ENCODE measurements at regions not wholly inside any gene's neighbourhood (a gene's known extent, or its start where the extent isn't known, plus 50 kb on each side); places are given as distances from the start of the nearest gene placed in this dataset.
A peak's percentile ranks its signal among the peaks of the same experiment; 100 is the strongest.

DNA sequence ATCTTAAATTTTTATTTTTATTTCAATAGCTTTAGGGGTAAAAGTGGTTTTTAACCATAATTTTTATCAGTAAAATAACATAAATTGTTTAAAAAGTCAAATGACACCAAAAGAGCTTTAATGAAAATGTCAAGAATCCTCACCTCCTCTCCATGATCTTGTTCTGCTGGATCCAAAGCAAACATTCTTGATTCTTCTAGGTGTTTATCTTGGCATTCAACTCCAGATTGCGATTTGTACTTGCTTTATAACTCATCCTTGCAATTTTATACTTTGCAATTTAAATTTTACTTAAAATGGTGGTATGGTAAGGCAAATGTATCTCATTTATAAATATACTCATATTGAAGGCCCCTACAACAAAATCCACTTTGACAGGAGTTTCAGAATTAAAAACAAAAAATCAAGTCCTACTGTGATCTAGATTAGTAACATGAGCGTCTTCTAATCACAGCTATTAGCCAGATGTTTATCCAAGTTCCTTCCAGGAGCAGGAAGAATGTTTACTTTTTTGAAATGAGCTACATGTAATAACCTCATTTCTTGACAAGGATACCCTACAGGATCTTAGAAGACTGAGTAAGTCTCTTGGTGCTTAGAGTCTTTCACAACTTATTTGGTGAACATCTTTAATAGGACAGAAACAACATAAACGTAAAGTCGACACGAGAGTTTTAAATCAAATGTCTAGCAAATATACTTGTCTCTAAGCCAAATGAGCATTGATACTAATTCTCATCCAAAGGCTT lies 72.4 kb upstream of the CARD18 start:
- DNase-seq (ENCODE audit: low spot score) (no peak), ATAC-seq (peak; percentile 48)
- intact Hi-C loops (cut with DNase I), result no loop called here

DNA sequence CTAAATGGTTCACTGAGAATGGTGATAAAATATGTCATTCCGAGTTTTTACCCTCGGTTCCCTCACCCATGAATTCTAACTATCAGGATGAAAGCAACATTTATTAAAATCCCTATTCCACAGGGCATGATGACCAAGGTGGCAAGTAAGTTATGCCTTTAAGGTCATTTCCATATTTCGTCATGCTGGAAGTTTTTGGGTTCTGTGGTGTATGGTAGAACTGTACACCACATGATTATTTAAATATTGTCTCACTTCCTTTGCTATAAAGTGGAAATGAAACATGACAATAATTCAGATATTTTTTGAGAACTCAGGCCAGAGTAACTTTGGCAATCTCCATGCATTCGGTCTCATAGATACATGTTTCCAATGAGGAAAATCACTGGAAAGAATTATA lies 68.5 kb upstream of the CARD18 start:
- DNase-seq (ENCODE audit: low spot score), result no peak
- ATAC-seq, result no peak
- intact Hi-C loops (cut with DNase I), result no loop called here

DNA sequence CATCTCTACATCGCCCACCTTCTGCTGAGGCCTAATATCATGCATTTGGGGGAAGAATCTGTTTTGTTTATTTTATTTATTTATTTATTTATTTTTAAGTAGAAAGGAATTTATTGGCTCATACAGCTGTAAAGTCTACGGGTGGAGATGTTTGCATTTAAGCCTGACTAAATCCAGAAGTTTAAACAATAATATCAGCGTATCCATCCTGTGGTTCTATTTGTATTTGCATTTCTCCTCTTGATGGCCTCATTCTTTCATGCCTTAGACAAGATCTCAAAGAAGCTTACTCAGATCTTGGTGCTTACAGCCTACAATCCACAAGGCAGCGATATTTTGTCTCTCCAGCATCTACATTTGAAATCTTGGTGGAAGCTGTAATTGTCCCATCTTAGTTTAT lies 67.1 kb upstream of the CARD18 start:
- ATAC-seq, result no peak
- no peak for DNase-seq (ENCODE audit: low spot score)
- intact Hi-C loops (cut with DNase I), result no loop called here

DNA sequence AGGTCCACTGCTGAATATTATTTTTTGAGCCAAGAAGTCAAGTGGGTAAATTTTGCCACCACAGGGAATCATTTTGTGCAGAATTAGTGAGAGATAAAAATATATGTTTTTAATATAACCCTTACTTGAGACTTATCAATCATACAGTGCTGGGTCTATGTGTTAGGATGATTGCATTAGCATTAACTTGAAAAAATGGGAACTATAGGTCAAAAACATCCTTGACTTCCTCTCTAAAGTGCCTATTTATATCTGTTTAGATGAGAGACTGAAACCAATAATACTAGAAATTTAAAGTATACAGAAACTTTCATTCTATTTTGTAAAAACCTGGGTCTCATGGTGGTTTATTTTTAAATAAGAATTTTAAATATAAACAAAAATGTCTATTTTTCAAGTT lies 65.1 kb upstream of the CARD18 start:
- intact Hi-C loops (cut with DNase I), result no loop called here
- ATAC-seq (no peak), DNase-seq (ENCODE audit: low spot score) (no peak)

DNA sequence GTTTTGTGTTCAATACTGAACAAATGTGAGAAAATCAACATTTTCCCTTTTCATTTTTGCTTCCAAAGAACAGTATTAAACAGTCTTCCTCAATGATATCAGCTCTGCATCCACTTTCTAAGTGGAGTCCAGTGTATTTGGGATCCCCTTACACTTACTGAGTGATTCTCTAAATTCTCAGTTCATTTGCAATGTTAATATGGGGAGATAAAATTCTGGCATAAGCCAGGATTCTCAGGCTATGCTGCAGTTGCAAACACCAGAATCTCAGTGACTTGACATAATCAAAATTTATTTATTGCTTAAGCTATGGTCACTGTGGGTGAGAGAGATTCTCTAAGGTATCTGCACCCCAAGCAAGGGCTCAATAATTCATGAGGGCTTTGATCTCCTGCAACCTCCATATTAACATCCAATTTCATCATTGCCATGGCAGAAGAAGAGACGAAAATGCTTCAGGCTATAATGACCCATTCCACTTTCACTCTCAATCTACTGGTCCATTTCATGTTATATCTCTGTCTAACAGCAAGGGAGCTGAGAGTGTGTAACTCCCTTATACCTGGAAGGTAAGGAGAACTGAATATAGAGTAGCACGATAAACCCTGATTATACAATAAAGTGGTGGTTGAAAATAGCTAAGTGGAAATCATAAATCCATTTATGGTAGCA lies 64.1 kb upstream of the CARD18 start:
- intact Hi-C loops (cut with DNase I), result no loop called here
- no peak for ATAC-seq
- no peak for DNase-seq (ENCODE audit: low spot score)

DNA sequence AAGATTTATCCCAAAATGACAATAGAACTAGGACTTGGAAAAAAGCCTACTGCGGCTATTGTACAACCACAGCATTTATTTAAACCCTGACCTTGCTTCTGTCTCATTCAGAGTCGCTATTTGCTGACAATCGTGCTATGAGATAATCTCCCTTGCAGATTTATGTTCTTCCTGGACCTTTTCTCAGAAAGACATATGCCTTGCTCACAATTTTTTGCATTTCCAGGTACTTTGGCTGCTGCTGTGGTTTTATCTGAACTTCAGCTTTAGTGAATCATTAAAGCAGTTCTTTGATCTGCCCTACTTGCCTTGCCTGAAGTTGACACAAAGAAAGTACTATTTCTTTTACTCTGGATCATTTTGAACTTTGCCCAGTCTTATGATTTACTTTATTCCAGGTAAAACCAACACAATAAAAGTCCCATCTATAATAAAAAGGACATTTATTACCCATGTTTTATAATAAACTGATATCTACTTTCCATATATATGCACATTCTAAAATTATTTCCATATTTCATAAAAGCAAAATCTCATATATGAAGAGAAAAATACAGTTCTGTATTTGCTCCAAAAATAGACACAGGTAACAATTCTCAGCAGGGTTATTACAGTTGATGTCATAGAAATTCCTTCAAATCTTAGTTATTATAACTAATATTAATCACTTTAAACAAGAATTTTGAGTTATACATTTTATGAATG lies 63.4 kb upstream of the CARD18 start:
- intact Hi-C loops (cut with DNase I), result no loop called here
- ATAC-seq (no peak), DNase-seq (ENCODE audit: low spot score) (no peak)

- intact Hi-C loops (cut with DNase I), result no loop called here
- no peak for ATAC-seq
- no peak for DNase-seq (ENCODE audit: low spot score)
Observed at GRCh38 chr11:105202422-105202821, 62.9 kb upstream of the CARD18 start.

GRCh38 chr11:105201166-105201565 lies 61.6 kb upstream of the CARD18 start:
- intact Hi-C loops (cut with DNase I), result no loop called here
- ATAC-seq (no peak), DNase-seq (ENCODE audit: low spot score) (no peak)

GRCh38 chr11:105197071-105197815 lies 57.7 kb upstream of the CARD18 start:
- no peak for ATAC-seq
- intact Hi-C loops (cut with DNase I), result no loop called here
- DNase-seq (ENCODE audit: low spot score), result no peak

DNA sequence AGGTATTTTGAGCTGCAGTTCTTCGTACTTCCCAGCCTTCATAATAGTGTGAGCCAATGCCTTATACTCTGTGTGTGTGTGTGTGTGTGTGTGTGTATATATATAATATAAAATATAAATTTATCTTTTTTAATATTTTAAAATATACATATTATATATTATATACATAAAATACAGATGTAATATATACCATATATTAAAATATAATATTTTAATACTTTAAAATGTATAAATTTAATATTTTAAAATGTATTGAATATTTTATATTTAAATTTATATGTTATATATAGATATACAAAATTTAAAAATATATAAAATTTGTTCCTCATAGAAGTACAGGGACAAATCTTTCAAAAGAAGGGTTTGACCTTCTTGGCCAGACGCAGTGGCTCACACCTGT lies 53.7 kb upstream of the CARD18 start:
- DNase-seq (ENCODE audit: low spot score) (no peak), ATAC-seq (no peak)
- intact Hi-C loops (cut with DNase I), result no loop called here

DNA sequence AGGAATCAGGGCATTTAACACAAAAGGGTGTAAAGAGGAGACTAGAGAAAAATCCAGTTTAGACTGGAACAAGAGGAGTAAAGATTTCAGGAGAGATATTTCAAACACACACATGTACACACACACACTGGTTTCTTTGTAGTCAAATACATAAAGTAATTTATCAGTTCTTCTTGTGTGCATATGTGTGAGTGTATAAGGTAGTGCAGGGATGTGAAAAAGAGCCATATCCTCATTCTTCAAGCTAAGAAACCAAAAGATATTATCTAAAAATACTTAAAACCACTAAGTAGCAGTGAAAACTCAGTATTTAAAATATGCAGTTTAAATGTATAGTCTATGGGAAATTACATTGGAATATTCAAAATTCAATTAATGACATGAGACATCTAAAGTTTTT lies 52.5 kb upstream of the CARD18 start:
- ATAC-seq (no peak), DNase-seq (ENCODE audit: low spot score) (no peak)
- intact Hi-C loops (cut with DNase I), result no loop called here

DNA sequence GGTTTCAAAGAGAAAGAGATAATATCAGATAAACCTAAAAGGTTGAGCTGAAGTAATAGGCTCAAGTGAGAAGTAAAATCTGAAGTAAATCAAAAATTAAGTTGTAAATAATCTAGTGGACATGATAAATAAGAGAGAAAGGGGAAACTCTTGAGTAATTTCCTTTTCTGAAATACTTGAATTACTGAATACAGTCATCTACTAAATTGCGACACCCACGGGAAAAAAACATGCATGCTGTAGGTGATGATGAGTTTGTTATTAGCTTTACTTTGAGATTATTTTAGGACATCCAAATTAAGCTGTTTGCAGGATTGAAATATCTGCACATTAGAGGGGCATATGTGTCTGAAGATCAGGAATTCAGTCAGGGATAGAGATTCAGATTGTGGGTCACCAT lies 50.0 kb upstream of the CARD18 start:
- ATAC-seq, result no peak
- DNase-seq (ENCODE audit: low spot score), result no peak
- intact Hi-C loops (cut with DNase I), result no loop called here

Data from sciatic nerve (tissue), 2 donors.